ENCODE measurements at regions not wholly inside any gene's neighbourhood (a gene's known extent, or its start where the extent isn't known, plus 50 kb on each side); places are given as distances from the start of the nearest gene placed in this dataset.

GRCh38 chr1:147837129-147837963, 65.2 kb upstream of the GJA8 start:
- no peak overlapping the region for H3K4me3 ChIP-seq (ENCODE audit: control insufficient read depth, low read depth, low read length)
- no peak for TF ChIP-seq CTCF (conservative IDR thresholded peaks at IDR 0.05; ENCODE audit: control insufficient read depth, insufficient read depth, low read depth, low read length)
- no peak for DNase-seq (ENCODE audit: low read depth)

- DNase-seq (ENCODE audit: low read depth), result no peak
- no peak for TF ChIP-seq CTCF (conservative IDR thresholded peaks at IDR 0.05; ENCODE audit: control insufficient read depth, insufficient read depth, low read depth, low read length)
- no peak overlapping the region for H3K4me3 ChIP-seq (ENCODE audit: control insufficient read depth, low read depth, low read length)
These were observed 64.7 kb upstream of the GJA8 start for GRCh38 chr1:147837964-147838292.

GRCh38 chr1:147840909-147841308, 61.7 kb upstream of the GJA8 start:
- H3K4me3 ChIP-seq (ENCODE audit: control insufficient read depth, low read depth, low read length), result no peak overlapping the region
- peak; percentile 19 for TF ChIP-seq CTCF (conservative IDR thresholded peaks at IDR 0.05; ENCODE audit: control insufficient read depth, insufficient read depth, low read depth, low read length)
- peak; percentile 4 for DNase-seq (ENCODE audit: low read depth)

GRCh38 chr1:147842578-147842977, 60.0 kb upstream of the GJA8 start:
- TF ChIP-seq CTCF (conservative IDR thresholded peaks at IDR 0.05; ENCODE audit: control insufficient read depth, insufficient read depth, low read depth, low read length), result no peak
- H3K4me3 ChIP-seq (ENCODE audit: control insufficient read depth, low read depth, low read length), result no peak overlapping the region
- no peak for DNase-seq (ENCODE audit: low read depth)

GRCh38 chr1:147843486-147843885, 59.1 kb upstream of the GJA8 start:
- TF ChIP-seq CTCF (conservative IDR thresholded peaks at IDR 0.05; ENCODE audit: control insufficient read depth, insufficient read depth, low read depth, low read length), result no peak
- DNase-seq (ENCODE audit: low read depth), result no peak
- H3K4me3 ChIP-seq (ENCODE audit: control insufficient read depth, low read depth, low read length), result no peak overlapping the region

- TF ChIP-seq CTCF (conservative IDR thresholded peaks at IDR 0.05; ENCODE audit: control insufficient read depth, insufficient read depth, low read depth, low read length), result no peak
- DNase-seq (ENCODE audit: low read depth), result no peak
- no peak overlapping the region for H3K4me3 ChIP-seq (ENCODE audit: control insufficient read depth, low read depth, low read length)
These were observed 54.8 kb upstream of the GJA8 start for GRCh38 chr1:147847831-147848230.

Measured in fibroblast of mammary gland (primary cell).